Central memory CD8-positive, alpha-beta T cell (primary cell): ENCODE measurements at regions not wholly inside any gene's neighbourhood (a gene's known extent, or its start where the extent isn't known, plus 50 kb on each side); places are given as distances from the start of the nearest gene placed in this dataset.

Experiments
- ATAC-seq: fragments of 150-1000 bp; cut with Tn5 transposase; replicated peaks from 2 replicates; pipeline ENCODE4 v1.10.0; 2022; ENCODE audit warnings: mild to moderate bottlenecking, moderate FRiP score, moderate number of reproducible peaks; ENCODE audit not compliant: poor library complexity, severe bottlenecking; ENCODE audit errors: extremely low read depth
- DNase-seq, 2 donors: peaks; one replicate each; pipeline ENCODE4 v3.0.0; 2021; ENCODE audit warnings: low spot score in 2 of 2
- H3K27ac Mint-ChIP-seq: one replicate; pipeline ENCODE4 v1.8.0; 2022; ENCODE audit warnings: low read depth, mild to moderate bottlenecking, moderate library complexity, mixed read lengths
- H3K27me3 Mint-ChIP-seq: one replicate; pipeline ENCODE4 v1.8.0; 2022; ENCODE audit warnings: mixed read lengths
- H3K36me3 Mint-ChIP-seq: one replicate; pipeline ENCODE4 v1.8.0; 2022; ENCODE audit warnings: mild to moderate bottlenecking, moderate library complexity, mixed read lengths; ENCODE audit not compliant: insufficient read depth
- H3K4me1 Mint-ChIP-seq: one replicate; pipeline ENCODE4 v1.8.0; 2022; ENCODE audit warnings: mixed read lengths
- H3K4me3 Mint-ChIP-seq: one replicate; pipeline ENCODE4 v1.8.0; 2022; ENCODE audit warnings: mild to moderate bottlenecking, moderate library complexity, mixed read lengths
- H3K9me3 Mint-ChIP-seq: one replicate; pipeline ENCODE4 v1.8.0; 2022; ENCODE audit warnings: mixed read lengths

DNA sequence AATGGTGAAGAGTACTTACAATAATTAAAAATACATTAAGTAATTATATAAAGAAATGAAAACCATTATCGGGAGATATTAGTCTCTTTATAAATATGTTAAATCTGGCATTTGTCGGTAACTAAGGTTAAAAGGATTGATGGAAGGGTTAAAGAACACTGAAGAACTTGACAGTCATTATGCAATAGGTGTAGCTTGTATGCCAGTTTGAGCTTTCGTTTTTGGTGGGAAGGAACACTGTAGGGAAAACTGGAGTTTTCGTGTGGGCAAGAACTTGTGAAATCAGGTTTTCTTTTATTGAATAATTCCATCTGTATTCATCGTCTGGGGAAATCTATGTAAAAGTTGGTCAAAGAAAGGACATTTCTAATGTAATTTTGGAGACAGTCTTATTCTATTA, 142.3 kb downstream of the DMRTA1 start:
- no peaks in the 10 kb centered on the region for H3K27me3 Mint-ChIP-seq
- H3K27ac Mint-ChIP-seq = no peak overlapping the region

DNA sequence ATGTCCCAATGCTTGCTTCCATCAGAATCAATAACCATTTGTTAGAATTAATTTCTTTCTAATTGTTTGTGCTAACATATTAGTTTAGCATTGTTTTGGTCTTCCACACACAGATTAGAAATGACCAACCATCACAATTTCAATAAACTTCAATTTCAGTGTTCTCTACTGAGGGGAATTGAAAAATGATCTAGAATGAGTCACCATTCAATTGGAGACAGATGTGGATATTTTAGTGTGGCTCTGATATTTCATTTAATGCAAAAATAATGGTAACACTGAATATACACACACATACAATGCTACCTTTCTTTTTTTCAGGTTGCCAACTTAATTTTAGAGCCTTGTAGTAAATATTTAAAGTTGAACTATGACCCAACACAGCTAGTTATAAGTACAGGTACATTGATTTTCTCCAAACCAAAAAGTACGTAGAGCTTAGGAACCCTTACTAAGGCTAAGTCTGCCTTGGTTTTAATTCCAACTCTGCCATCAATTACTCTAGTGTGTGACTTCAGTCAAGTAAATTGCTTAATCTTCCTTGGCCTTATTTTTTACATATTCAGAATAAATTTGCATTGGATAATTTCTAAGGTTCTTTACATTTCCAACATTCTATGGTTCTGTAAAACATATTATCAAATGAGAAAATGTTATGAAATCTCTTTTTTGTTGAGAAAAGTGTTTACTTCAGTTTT, 143.9 kb downstream of the DMRTA1 start:
- no peak overlapping the region for H3K27ac Mint-ChIP-seq
- H3K4me3 Mint-ChIP-seq = no peak overlapping the region
- H3K9me3 Mint-ChIP-seq = no peaks in the 10 kb centered on the region
- no peaks in the 10 kb centered on the region for H3K4me1 Mint-ChIP-seq
- DNase-seq = no peak
- ATAC-seq = no peak
- no peaks in the 10 kb centered on the region for H3K27me3 Mint-ChIP-seq
- H3K36me3 Mint-ChIP-seq = peaks cover 2% of the 10 kb centered on the region

More for the DNA sequence above, 142.3 kb downstream of the DMRTA1 start:
- no peaks in the 10 kb centered on the region for H3K9me3 Mint-ChIP-seq
- H3K36me3 Mint-ChIP-seq = peaks cover 2% of the 10 kb centered on the region
- H3K4me3 Mint-ChIP-seq = no peak overlapping the region
- DNase-seq (no peak), ATAC-seq (no peak)
- H3K4me1 Mint-ChIP-seq = no peaks in the 10 kb centered on the region

DNA sequence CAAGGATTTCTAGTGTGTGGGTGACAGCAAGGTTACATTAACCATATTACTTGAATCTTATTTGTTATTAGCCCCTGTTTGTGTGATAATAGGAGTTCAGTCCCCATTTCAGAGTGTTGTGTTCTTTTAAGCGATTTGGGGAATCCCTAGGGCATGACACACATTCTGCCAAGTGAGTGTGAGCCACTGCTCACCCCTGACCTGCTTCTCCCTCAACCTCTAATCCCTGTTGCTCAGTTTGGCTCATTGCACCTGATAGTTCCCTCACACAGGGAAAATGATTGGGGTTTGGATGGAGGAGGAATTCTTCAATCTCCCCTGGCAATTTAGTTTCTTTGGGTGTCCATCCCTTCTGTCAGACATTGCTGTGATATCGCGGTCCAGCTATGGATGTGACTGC, 149.2 kb downstream of the DMRTA1 start:
- Mint-ChIP-seq H3K36me3 (peaks cover 2% of the 10 kb centered on the region), H3K4me3 (no peak overlapping the region), H3K27ac (no peak overlapping the region), H3K4me1 (no peaks in the 10 kb centered on the region), H3K9me3 (peaks cover 7% of the 10 kb centered on the region), H3K27me3 (no peaks in the 10 kb centered on the region)
- no peak for ATAC-seq
- DNase-seq = no peak

DNA sequence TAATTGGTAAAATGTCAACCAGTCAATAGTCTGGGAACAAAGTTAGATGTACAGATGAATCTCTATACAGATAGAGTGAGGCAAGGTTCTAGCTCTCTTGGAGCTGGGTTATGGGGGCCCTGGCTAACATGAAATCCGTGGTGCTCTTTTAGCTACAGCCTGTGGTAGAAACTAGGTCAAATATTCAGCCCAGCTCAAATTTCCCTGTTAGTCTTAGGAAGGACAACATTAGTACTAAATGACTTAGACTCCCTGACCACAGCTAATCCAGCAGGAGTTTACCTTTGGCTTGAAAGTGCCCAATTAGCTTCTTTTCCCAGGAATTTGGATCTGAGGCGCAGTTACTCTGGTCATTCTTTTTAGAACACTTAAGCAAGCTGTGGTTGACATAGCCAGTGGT, 170.5 kb downstream of the DMRTA1 start:
- Mint-ChIP-seq H3K36me3 (no peaks in the 10 kb centered on the region), H3K9me3 (peaks cover 24% of the 10 kb centered on the region), H3K4me1 (no peaks in the 10 kb centered on the region), H3K4me3 (no peak overlapping the region), H3K27me3 (no peaks in the 10 kb centered on the region), H3K27ac (no peak overlapping the region)
- ATAC-seq (no peak), DNase-seq (no peak)

DNA sequence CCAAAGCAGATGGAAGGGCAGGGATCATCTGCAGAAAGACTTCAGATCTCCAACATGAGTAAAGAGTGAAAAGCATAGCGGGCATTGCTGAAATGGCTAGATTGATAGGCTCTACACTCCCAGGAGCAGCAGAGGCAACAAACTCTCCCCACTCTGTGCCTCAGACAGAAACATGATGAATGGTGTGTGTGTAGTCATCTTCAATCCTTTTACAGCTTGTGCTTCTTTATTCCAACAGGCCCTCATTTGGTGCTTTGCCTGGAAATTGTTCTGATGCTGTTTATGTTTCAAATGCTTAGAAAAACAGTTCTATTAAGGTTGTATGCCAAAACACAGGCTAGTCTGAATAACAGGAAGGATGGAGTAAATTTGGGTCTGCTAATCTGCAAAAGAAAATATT, 176.2 kb downstream of the DMRTA1 start:
- Mint-ChIP-seq H3K27ac (no peak overlapping the region), H3K4me3 (no peak overlapping the region), H3K36me3 (no peaks in the 10 kb centered on the region), H3K27me3 (no peaks in the 10 kb centered on the region), H3K4me1 (no peaks in the 10 kb centered on the region), H3K9me3 (peaks cover 14% of the 10 kb centered on the region)
- DNase-seq (no peak), ATAC-seq (no peak)

DNA sequence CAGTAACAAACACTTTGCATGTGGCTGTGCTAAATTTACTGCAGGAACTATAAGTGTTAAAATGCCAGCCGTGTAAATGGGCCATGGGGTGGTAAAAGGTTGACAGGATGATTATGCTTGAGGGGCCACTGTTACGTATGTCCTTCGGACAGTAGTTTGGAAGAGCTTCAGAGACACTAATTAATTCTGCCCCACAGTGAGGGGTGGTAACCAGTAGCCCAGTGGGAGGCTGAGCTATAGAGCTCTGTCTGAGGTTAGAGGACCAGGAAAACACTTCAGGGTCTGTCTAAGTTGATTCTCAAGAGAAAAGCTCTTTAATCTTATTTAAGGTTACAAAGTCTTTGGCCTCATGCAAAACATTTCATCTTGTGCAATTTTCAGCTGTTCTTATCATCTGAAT, 176.6 kb downstream of the DMRTA1 start:
- H3K4me3 Mint-ChIP-seq = no peak overlapping the region
- no peaks in the 10 kb centered on the region for H3K4me1 Mint-ChIP-seq
- H3K27me3 Mint-ChIP-seq = no peaks in the 10 kb centered on the region
- ATAC-seq (no peak), DNase-seq (no peak)
- peaks cover 14% of the 10 kb centered on the region for H3K9me3 Mint-ChIP-seq
- no peaks in the 10 kb centered on the region for H3K36me3 Mint-ChIP-seq
- H3K27ac Mint-ChIP-seq = no peak overlapping the region

DNA sequence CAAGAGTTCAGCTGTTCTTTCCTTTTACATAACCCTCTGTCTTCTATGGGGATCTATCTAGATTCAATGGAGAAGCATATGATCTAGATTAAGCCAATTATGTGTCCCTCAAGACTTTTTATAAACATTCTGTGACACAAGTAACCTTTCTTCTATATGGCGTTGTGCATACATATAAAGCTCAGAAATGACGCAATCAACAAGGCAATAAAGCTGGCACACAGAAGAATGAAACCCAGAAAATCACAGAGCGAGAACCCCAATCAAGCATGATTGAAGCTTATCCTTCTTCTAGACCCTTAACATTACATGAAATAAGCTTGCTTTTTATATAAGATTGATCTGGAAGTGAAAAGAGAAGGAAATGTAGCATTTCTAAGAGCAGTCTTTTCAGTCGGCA, 178.9 kb downstream of the DMRTA1 start:
- ATAC-seq (no peak), DNase-seq (no peak)
- H3K27me3 Mint-ChIP-seq = no peaks in the 10 kb centered on the region
- H3K27ac Mint-ChIP-seq = no peak overlapping the region
- H3K4me1 Mint-ChIP-seq = no peaks in the 10 kb centered on the region
- H3K4me3 Mint-ChIP-seq = no peak overlapping the region
- H3K9me3 Mint-ChIP-seq = peaks cover 25% of the 10 kb centered on the region
- no peaks in the 10 kb centered on the region for H3K36me3 Mint-ChIP-seq

DNA sequence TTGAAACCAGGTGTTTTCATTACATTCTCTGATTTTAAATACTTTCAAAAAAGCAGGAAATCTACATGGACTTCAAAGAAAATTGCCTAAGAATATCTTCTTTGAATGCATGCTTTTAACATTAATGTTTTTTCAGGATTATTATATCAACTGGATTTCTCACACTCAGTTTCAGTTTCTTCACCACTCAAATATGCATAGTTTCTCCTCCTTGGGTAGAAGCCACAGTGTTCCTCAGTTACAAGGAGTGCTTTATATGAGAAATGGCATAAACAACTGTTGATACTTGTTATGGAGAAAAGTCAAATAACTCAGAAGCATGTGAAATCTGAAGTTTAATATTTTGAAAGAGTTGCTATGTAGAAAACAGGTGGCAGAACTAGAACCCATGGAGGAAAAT, 196.9 kb downstream of the DMRTA1 start:
- Mint-ChIP-seq H3K36me3 (no peaks in the 10 kb centered on the region), H3K27ac (no peak overlapping the region), H3K9me3 (peaks cover 12% of the 10 kb centered on the region), H3K27me3 (no peaks in the 10 kb centered on the region), H3K4me3 (no peak overlapping the region), H3K4me1 (no peaks in the 10 kb centered on the region)
- DNase-seq = no peak
- ATAC-seq = no peak

DNA sequence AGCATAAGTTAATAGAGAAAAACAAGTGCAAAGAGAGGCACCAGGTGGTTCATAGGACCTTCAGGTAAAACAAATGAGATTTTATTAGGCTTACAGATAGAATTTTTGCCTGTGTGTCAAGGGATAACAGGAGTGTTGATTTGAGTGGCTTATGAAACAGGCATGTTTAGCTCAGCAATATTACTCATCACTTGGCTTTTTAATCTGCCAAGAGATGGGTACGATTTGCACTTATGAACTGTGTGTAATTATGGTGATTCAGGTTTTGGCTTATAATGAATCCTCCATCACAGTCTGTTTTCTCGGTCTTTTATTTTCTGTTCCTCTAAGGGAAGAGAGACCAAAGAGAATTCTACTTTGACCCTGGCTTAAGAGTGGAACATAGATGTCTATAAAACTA, 199.3 kb downstream of the DMRTA1 start:
- Mint-ChIP-seq H3K27me3 (no peaks in the 10 kb centered on the region), H3K36me3 (no peaks in the 10 kb centered on the region), H3K27ac (no peak overlapping the region), H3K4me1 (no peaks in the 10 kb centered on the region), H3K9me3 (peaks cover 12% of the 10 kb centered on the region), H3K4me3 (no peak overlapping the region)
- ATAC-seq (no peak), DNase-seq (no peak)

DNA sequence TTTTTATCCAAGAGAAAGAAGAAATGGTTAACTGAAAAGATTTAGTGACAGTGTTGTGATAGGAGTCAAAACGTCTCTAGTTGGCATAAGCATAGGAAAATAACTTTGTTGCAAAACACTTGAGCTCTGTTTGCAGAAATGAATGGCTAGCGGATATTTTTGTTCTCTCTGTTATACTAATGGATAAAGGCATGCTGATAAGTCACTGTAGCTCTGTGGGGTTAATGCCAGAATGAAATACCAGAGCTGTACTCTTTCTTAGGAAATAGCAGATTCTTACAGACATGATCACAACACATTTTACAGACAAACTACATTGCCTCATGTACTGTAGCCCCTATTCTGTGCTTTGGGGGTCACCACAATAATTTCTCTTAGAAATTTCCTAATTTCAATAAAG, 202.8 kb downstream of the DMRTA1 start:
- no peak for DNase-seq
- ATAC-seq = no peak
- Mint-ChIP-seq H3K27ac (no peak overlapping the region), H3K4me3 (no peak overlapping the region), H3K27me3 (no peaks in the 10 kb centered on the region), H3K4me1 (no peaks in the 10 kb centered on the region), H3K36me3 (no peaks in the 10 kb centered on the region), H3K9me3 (peaks cover 5% of the 10 kb centered on the region)

DNA sequence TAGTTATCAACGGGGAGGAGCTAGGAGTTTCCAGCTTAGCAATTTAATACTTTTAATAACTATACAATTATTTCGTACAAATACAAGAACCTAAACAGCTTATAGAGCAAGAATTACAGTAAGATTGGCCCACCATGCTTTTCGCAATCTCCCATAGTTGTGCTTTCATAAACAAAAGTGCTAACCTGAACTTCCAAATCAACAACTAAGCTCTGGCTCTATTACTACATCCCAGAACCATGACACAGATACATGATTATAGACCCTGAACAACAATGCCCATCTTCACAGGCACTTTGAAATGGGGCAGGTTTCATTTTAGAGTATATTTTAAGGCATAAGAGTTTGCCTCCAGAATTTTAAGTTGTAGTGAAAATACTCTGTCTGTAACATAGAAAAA, 203.5 kb downstream of the DMRTA1 start:
- Mint-ChIP-seq H3K27ac (no peak overlapping the region), H3K36me3 (no peaks in the 10 kb centered on the region)

DNA sequence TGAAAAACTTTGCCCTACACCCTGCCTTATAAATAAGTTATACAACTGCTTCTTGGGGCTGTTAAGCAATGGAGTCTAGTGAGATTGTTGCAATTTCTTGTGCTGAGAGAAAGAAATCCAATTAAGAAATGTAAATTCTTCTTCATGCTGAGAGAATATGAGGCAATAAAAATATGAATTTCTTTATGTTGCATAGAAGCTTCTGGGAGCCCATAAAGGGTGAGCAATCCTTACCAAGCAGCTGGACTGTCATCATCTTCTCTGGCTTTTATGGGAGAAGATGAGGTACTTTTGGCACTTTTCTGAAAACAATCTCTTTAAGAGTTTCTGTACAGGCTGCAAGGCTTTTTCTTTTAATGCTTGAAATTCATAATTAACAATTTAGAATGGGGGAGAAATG, 204.3 kb downstream of the DMRTA1 start:
- DNase-seq (no peak), ATAC-seq (no peak)
- Mint-ChIP-seq H3K4me1 (no peaks in the 10 kb centered on the region), H3K27ac (no peak overlapping the region), H3K4me3 (no peak overlapping the region), H3K36me3 (no peaks in the 10 kb centered on the region), H3K9me3 (peaks cover 5% of the 10 kb centered on the region), H3K27me3 (no peaks in the 10 kb centered on the region)

More for the DNA sequence above, 203.5 kb downstream of the DMRTA1 start:
- DNase-seq = no peak
- peaks cover 5% of the 10 kb centered on the region for H3K9me3 Mint-ChIP-seq
- ATAC-seq = no peak
- no peaks in the 10 kb centered on the region for H3K4me1 Mint-ChIP-seq
- H3K4me3 Mint-ChIP-seq = no peak overlapping the region
- no peaks in the 10 kb centered on the region for H3K27me3 Mint-ChIP-seq

DNA sequence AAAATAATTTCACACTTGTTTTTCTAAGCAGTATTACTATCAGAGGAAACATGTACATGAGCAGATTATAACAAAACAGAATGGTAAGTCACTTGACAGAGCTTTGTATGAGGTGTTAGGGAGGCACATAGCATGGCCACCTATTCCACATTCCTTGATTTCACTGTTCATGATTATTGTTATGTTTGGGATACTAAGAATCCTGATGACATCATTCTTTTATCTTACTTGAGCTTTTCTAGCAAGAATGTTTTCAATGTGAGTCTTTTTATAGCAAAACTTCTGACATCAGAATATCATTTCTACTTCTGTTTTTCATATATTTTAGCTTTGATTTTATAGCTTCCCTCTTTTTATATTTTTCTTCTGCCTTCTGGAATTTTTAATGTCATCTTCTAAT, 208.2 kb downstream of the DMRTA1 start:
- Mint-ChIP-seq H3K4me3 (no peak overlapping the region), H3K27ac (no peak overlapping the region), H3K36me3 (no peaks in the 10 kb centered on the region), H3K4me1 (no peaks in the 10 kb centered on the region), H3K27me3 (no peaks in the 10 kb centered on the region), H3K9me3 (no peaks in the 10 kb centered on the region)
- ATAC-seq = no peak
- DNase-seq = no peak

DNA sequence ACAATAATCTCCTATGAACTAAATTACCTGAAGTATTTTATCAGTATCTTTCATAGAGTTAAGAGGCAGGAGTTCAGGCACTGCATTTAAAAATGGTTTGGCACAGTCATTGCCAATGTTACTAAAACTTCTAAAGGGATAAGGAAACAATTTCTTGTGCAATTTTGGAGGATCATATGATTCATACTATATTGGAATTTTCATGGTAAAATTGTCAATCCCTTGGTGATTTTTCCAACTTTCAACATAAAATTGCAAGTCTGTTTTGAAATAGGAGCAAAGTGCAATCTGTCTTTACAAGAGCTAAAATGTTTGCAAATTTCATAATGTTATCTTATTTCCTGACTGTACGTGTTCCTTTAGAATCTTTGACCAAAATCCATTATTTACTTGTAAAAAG, 211.1 kb downstream of the DMRTA1 start:
- H3K27me3 Mint-ChIP-seq = no peaks in the 10 kb centered on the region
- no peaks in the 10 kb centered on the region for H3K4me1 Mint-ChIP-seq
- ATAC-seq (no peak), DNase-seq (no peak)
- no peaks in the 10 kb centered on the region for H3K36me3 Mint-ChIP-seq
- no peak overlapping the region for H3K4me3 Mint-ChIP-seq
- peaks cover 3% of the 10 kb centered on the region for H3K9me3 Mint-ChIP-seq
- H3K27ac Mint-ChIP-seq = no peak overlapping the region
